DOHH2 (cell line): ENCODE measurements at regions not wholly inside any gene's neighbourhood (a gene's known extent, or its start where the extent isn't known, plus 50 kb on each side); places are given as distances from the start of the nearest gene placed in this dataset.

ENCODE experiments used
- H3F3A ChIP-seq: fragments of 200-600 bp; sonication (generic), shearing (Covaris generic); 2 replicates; pipeline ENCODE4 v1.6.0; 2016; ENCODE audit warnings: antibody characterized with exemption, mild to moderate bottlenecking; ENCODE audit not compliant: control insufficient read depth, insufficient read depth
- H3K27ac ChIP-seq: fragments of 200-600 bp; sonication (generic); 2 replicates; pipeline ENCODE4 v1.5.1; 2014; ENCODE audit warnings: low read depth, mild to moderate bottlenecking, low read length, moderate library complexity
- H3K27me3 ChIP-seq: fragments of 200-600 bp; sonication (generic); 2 replicates; pipeline ENCODE4 v1.6.1; 2014; ENCODE audit warnings: mild to moderate bottlenecking, low read length, mixed read lengths; ENCODE audit not compliant: control insufficient read depth
- H3K36me3 ChIP-seq: fragments of 200-600 bp; sonication (generic); 2 replicates; pipeline ENCODE4 v1.6.1; 2014; ENCODE audit warnings: mild to moderate bottlenecking, low read length, moderate library complexity, mixed read lengths; ENCODE audit not compliant: control insufficient read depth
- H3K4me1 ChIP-seq: fragments of 200-600 bp; sonication (generic); 2 replicates; pipeline ENCODE4 v1.6.1; 2014; ENCODE audit warnings: mild to moderate bottlenecking, low read length, mixed read lengths; ENCODE audit not compliant: control insufficient read depth
- H3K4me2 ChIP-seq: fragments of 200-600 bp; sonication (generic); 2 replicates; pipeline ENCODE4 v1.6.0; 2014; ENCODE audit warnings: mild to moderate bottlenecking, low read length, moderate library complexity
- H3K4me3 ChIP-seq: fragments of 200-600 bp; sonication (generic); 2 replicates; pipeline ENCODE4 v1.5.1; 2014; ENCODE audit warnings: mild to moderate bottlenecking, low read length, mixed read lengths
- H3K79me2 ChIP-seq: fragments of 200-600 bp; sonication (generic); 2 replicates; pipeline ENCODE4 v1.6.1; 2014; ENCODE audit warnings: mild to moderate bottlenecking, low read length, mixed read lengths; ENCODE audit not compliant: control insufficient read depth
- H3K9me2 ChIP-seq: fragments of 200-600 bp; sonication (generic); replicated peaks from 2 replicates; pipeline ENCODE4 v1.6.1; 2014; ENCODE audit warnings: mild to moderate bottlenecking, low read length, mixed read lengths; ENCODE audit not compliant: control insufficient read depth
- H3K9me3 ChIP-seq: fragments of 200-600 bp; sonication (generic); 2 replicates; pipeline ENCODE4 v1.6.1; 2014; ENCODE audit warnings: antibody characterized with exemption, low read length, mixed read lengths; ENCODE audit not compliant: control insufficient read depth, insufficient read depth
- H4K20me1 ChIP-seq: fragments of 200-600 bp; sonication (generic); 2 replicates; pipeline ENCODE4 v1.6.0; 2014; ENCODE audit warnings: low read depth, mild to moderate bottlenecking, antibody characterized with exemption, low read length, moderate library complexity; ENCODE audit not compliant: control insufficient read depth, insufficient read depth
- EZH2phosphoT487 ChIP-seq: fragments of 200-600 bp; sonication (generic); IDR thresholded peaks from 2 replicates; pipeline ENCODE4 v1.6.1; 2017; ENCODE audit warnings: borderline replicate concordance, mild to moderate bottlenecking, antibody characterized with exemption, low read length, moderate library complexity, mixed read lengths
- TF ChIP-seq, protein P1 (sequence below): fragments of 200-600 bp; sonication (generic); IDR thresholded peaks from one replicate; pipeline ENCODE4 v1.5.1; 2014; ENCODE audit warnings: antibody characterized with exemption, mild to moderate bottlenecking, low read depth, low read length; ENCODE audit not compliant: poor library complexity, severe bottlenecking

DNA sequence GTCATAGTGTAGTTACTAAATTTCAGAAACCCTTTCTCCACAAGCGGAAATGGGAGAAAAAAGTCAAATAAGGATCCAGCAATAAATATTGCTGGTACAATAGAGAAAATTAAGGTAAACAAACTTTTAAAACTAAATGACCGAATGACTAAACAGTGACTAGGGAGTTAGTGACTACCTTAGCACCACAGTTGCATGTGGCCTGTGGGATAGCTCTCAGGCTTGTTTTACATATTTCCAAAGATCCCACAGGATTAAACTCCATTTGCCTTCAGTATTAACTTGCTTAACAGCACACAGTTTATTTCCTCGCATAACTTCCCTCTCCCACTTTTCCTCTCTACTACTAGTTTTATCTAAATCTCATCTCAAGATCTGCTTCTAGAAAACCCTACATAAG is 824.3 kb upstream of the KLHL1 start:
- Histone ChIP-seq H3K9me3 (no peaks in the 10 kb centered on the region), H3K4me2 (no peak overlapping the region), H4K20me1 (no peaks in the 10 kb centered on the region), H3K27me3 (no peaks in the 10 kb centered on the region), H3K9me2 (no peaks in the 10 kb centered on the region), H3K4me1 (no peaks in the 10 kb centered on the region), H3K79me2 (no peaks in the 10 kb centered on the region), H3F3A (no peaks in the 10 kb centered on the region), H3K27ac (no peak overlapping the region), H3K36me3 (no peaks in the 10 kb centered on the region), H3K4me3 (no peak overlapping the region)
- TF ChIP-seq, protein P1, sequence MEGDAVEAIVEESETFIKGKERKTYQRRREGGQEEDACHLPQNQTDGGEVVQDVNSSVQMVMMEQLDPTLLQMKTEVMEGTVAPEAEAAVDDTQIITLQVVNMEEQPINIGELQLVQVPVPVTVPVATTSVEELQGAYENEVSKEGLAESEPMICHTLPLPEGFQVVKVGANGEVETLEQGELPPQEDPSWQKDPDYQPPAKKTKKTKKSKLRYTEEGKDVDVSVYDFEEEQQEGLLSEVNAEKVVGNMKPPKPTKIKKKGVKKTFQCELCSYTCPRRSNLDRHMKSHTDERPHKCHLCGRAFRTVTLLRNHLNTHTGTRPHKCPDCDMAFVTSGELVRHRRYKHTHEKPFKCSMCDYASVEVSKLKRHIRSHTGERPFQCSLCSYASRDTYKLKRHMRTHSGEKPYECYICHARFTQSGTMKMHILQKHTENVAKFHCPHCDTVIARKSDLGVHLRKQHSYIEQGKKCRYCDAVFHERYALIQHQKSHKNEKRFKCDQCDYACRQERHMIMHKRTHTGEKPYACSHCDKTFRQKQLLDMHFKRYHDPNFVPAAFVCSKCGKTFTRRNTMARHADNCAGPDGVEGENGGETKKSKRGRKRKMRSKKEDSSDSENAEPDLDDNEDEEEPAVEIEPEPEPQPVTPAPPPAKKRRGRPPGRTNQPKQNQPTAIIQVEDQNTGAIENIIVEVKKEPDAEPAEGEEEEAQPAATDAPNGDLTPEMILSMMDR = no peak
- TF ChIP-seq EZH2phosphoT487 = no peak

DNA sequence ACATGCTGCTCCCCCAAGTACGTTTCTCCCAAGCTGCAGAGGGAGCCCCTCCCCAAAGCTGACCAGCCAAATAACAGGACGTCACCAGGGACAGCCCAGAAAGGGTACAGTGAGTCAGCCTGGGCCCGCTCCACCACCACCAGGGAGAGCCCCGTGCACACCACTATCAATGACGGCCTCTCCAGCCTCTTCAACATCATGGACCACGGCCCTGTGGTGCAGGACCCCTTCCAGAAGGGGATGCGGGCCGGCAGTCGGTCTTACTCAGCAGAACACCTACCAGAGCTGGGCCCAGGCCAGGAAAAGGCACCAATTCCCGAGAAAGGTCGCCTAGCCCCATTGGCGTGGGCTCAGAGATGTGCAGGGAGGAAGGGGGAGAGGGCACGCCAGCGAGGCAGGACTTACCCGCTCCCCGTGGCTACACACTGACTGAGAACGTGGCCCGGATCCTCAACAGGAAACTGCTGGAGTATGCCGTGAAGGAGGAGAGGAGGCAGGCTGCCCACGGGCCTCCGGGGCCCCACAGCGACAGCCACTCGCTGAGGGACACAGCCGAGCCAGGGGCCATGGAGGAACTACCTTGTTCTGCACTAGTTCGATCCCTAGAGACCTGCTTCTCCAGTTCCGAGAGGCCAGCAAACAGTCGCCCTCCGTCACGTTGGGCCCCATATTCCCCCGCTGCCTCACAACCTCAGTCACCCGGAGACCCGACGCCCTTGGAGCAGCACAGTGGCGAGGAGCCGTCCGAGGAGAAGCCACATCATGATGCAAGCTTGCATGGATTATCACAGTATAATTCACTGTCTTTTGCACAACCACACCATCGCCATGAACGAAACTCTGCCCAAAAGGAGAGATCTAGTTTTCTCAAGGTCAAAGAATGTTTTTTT is 815.9 kb upstream of the KLHL1 start:
- Histone ChIP-seq H3K4me1 (no peaks in the 10 kb centered on the region), H3K27ac (no peak overlapping the region), H3K4me2 (no peak overlapping the region), H3K9me3 (no peaks in the 10 kb centered on the region), H3K9me2 (no peaks in the 10 kb centered on the region), H3K79me2 (no peaks in the 10 kb centered on the region), H4K20me1 (no peaks in the 10 kb centered on the region), H3K36me3 (no peaks in the 10 kb centered on the region), H3K27me3 (no peaks in the 10 kb centered on the region), H3F3A (no peaks in the 10 kb centered on the region), H3K4me3 (no peak overlapping the region)
- TF ChIP-seq, protein P1 = no peak
- no peak for TF ChIP-seq EZH2phosphoT487

DNA sequence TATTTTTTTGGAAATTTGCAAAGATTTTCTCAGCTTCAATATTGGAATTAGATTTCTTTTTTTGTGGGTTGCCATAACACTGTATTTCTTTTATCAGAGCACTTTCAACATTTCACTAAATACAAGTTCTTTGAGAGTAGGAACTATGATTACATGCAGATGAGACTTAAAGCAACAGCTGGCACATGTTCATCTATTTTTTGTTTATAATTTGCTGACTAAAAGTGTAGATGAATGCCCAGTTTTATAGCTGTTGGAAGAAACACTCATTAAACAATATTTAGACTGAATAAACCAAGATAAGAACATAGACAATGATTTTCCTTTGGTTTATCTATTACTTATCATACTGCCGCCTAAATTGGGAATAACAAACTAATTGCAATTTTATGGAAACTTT is 803.0 kb upstream of the KLHL1 start:
- no peak for TF ChIP-seq EZH2phosphoT487
- TF ChIP-seq, protein P1 = no peak

More for the DNA sequence above, 803.0 kb upstream of the KLHL1 start:
- no peak overlapping the region for H3K4me2 ChIP-seq
- H3K36me3 ChIP-seq = no peaks in the 10 kb centered on the region
- no peaks in the 10 kb centered on the region for H4K20me1 ChIP-seq
- no peaks in the 10 kb centered on the region for H3K4me1 ChIP-seq
- H3K9me3 ChIP-seq = no peaks in the 10 kb centered on the region
- H3K27ac ChIP-seq = no peak overlapping the region
- no peaks in the 10 kb centered on the region for H3K27me3 ChIP-seq
- no peaks in the 10 kb centered on the region for H3K79me2 ChIP-seq
- H3K4me3 ChIP-seq = no peak overlapping the region
- no peaks in the 10 kb centered on the region for H3K9me2 ChIP-seq
- H3F3A ChIP-seq = no peaks in the 10 kb centered on the region
